LHCN-M2 (cell line): ENCODE measurements at regions not wholly inside any gene's neighbourhood (a gene's known extent, or its start where the extent isn't known, plus 50 kb on each side); places are given as distances from the start of the nearest gene placed in this dataset.

Experiments used
- DNase-seq: peaks from one replicate; pipeline ENCODE4 v3.0.0-alpha.2; 2012; ENCODE audit warnings: low read depth

GRCh38 chr11:110984693-110985092, 260.8 kb upstream of the POU2AF2 start:
- DNase-seq = no peak

- DNase-seq = peak; percentile 74
These were observed 261.4 kb upstream of the POU2AF2 start for GRCh38 chr11:110984147-110984546.

- DNase-seq = no peak
These were observed 263.3 kb upstream of the POU2AF2 start for GRCh38 chr11:110982214-110982613.

- DNase-seq = no peak
These were observed 265.8 kb upstream of the POU2AF2 start for GRCh38 chr11:110979696-110980095.

- no peak for DNase-seq
These were observed 265.4 kb upstream of the ARHGAP20 start for GRCh38 chr11:110977661-110978060.

- no peak for DNase-seq
These were observed 262.5 kb upstream of the ARHGAP20 start for GRCh38 chr11:110974731-110975130.

- DNase-seq = no peak
These were observed 261.3 kb upstream of the ARHGAP20 start for GRCh38 chr11:110973401-110973980.

GRCh38 chr11:110972640-110973039, 260.4 kb upstream of the ARHGAP20 start:
- DNase-seq = peak; percentile 89

GRCh38 chr11:110972106-110972505, 259.9 kb upstream of the ARHGAP20 start:
- DNase-seq = no peak

- DNase-seq = peak; percentile 94
These were observed 258.9 kb upstream of the ARHGAP20 start for GRCh38 chr11:110971140-110971539.

GRCh38 chr11:110968348-110969062, 256.3 kb upstream of the ARHGAP20 start:
- DNase-seq = peak; percentile 75

GRCh38 chr11:110966131-110966530, 253.9 kb upstream of the ARHGAP20 start:
- no peak for DNase-seq

GRCh38 chr11:110962921-110963320, 250.7 kb upstream of the ARHGAP20 start:
- DNase-seq = no peak

GRCh38 chr11:110960167-110960566, 247.9 kb upstream of the ARHGAP20 start:
- no peak for DNase-seq

GRCh38 chr11:110958216-110958615, 246.0 kb upstream of the ARHGAP20 start:
- no peak for DNase-seq

GRCh38 chr11:110955776-110956175, 243.5 kb upstream of the ARHGAP20 start:
- no peak for DNase-seq

- DNase-seq = no peak
These were observed 239.8 kb upstream of the ARHGAP20 start for GRCh38 chr11:110951950-110952503.

- peak; percentile 54 for DNase-seq
These were observed 239.1 kb upstream of the ARHGAP20 start for GRCh38 chr11:110951037-110951949.

- DNase-seq = peak; percentile 89
These were observed 235.9 kb upstream of the ARHGAP20 start for GRCh38 chr11:110948112-110948511.

GRCh38 chr11:110947096-110947495, 234.9 kb upstream of the ARHGAP20 start:
- DNase-seq = no peak

- no peak for DNase-seq
These were observed 227.2 kb upstream of the ARHGAP20 start for GRCh38 chr11:110939471-110939870.

GRCh38 chr11:110935018-110935640, 222.9 kb upstream of the ARHGAP20 start:
- no peak for DNase-seq
